CD4-positive, alpha-beta T cell (primary cell): ENCODE measurements at regions not wholly inside any gene's neighbourhood (a gene's known extent, or its start where the extent isn't known, plus 50 kb on each side); places are given as distances from the start of the nearest gene placed in this dataset.
"Not testable (repeated sequence)": the region's sequence is repeated elsewhere in the genome, so short reads cannot be mapped to it uniquely, and the experiment has no call there.

Experiments
- ATAC-seq: fragments of 200-7000 bp; cut with Tn5 transposase; one replicate; pipeline ENCODE4 v1.10.0; 2022; ENCODE audit warnings: mild to moderate bottlenecking; ENCODE audit not compliant: poor library complexity
- CTCF ChIA-PET: fragments of 350-600 bp; sonication (Branson Sonifier 250); formaldehyde crosslinking; loops from one replicate; lab custom pipeline; 2021; ENCODE audit warnings: antibody characterized with exemption, inconsistent platforms; lab: Charles Lee
- POLR2A ChIA-PET: fragments of 350-600 bp; sonication (Branson Sonifier 250); formaldehyde crosslinking; loops from one replicate; lab custom pipeline; 2021; ENCODE audit warnings: antibody characterized with exemption, inconsistent platforms; lab: Charles Lee
- DNase-seq, 14 experiments: peaks; one replicate each; pipeline ENCODE4 v3.0.0-alpha.2; 2013 to 2020; ENCODE audit warnings: mixed read lengths in 2 of 14
- H3K27ac ChIP-seq, 2 donors: one replicate each; pipeline versions ENCODE4 v1.5.1 to v1.7.0; 2013; ENCODE audit warnings: low read length in 2 of 2, low read depth in 1 of 2, mild to moderate bottlenecking in 1 of 2
- H3K27me3 ChIP-seq, 2 experiments: 1 replicate in 1 of 2; 2 replicates in 1 of 2; pipeline versions ENCODE4 v1.6.1 to v1.7.0; 2013; ENCODE audit warnings: low read length in 2 of 2, control low read depth in 1 of 2, mild to moderate bottlenecking in 1 of 2, moderate library complexity in 1 of 2; ENCODE audit not compliant: insufficient read depth in 2 of 2, control insufficient read depth in 1 of 2
- H3K36me3 ChIP-seq: one replicate; pipeline ENCODE4 v1.6.1; 2013; ENCODE audit warnings: low read length, control low read depth; ENCODE audit not compliant: insufficient read depth
- H3K4me1 ChIP-seq: one replicate; pipeline ENCODE4 v1.6.1; 2013; ENCODE audit warnings: low read length, control low read depth; ENCODE audit not compliant: insufficient read depth
- H3K4me3 ChIP-seq: one replicate; pipeline ENCODE4 v1.5.1; 2013; ENCODE audit warnings: mild to moderate bottlenecking, low read length, moderate library complexity
- H3K9me3 ChIP-seq, 2 experiments: 1 replicate in 1 of 2; 2 replicates in 1 of 2; pipeline versions ENCODE4 v1.6.1 to v1.7.0; 2013; ENCODE audit warnings: low read length in 2 of 2, mild to moderate bottlenecking in 2 of 2, control low read depth in 1 of 2, moderate library complexity in 1 of 2; ENCODE audit not compliant: control insufficient read depth in 1 of 2, insufficient read depth in 1 of 2
- H3K27ac Mint-ChIP-seq: one replicate; pipeline ENCODE4 v1.8.0; 2020; ENCODE audit warnings: mixed read lengths
- H3K27me3 Mint-ChIP-seq: one replicate; pipeline ENCODE4 v1.8.0; 2021; ENCODE audit warnings: mixed read lengths
- H3K36me3 Mint-ChIP-seq: one replicate; pipeline ENCODE4 v1.8.0; 2021; ENCODE audit warnings: low read depth, mixed read lengths
- H3K4me1 Mint-ChIP-seq: one replicate; pipeline ENCODE4 v1.8.0; 2021; ENCODE audit warnings: low read depth, mixed read lengths
- H3K4me3 Mint-ChIP-seq: one replicate; pipeline ENCODE4 v1.8.0; 2020; ENCODE audit warnings: mild to moderate bottlenecking, mixed read lengths
- H3K9me3 Mint-ChIP-seq: one replicate; pipeline ENCODE4 v1.8.0; 2020; ENCODE audit warnings: mixed read lengths
- intact Hi-C, 2 experiments: fragments of 100-400 bp; cut with DNase I in 1 of 2; cut with micrococcal nuclease in 1 of 2; formaldehyde crosslinking; loops; one replicate each; pipeline versions ENCODE4 v1.15.1 to v1.9.0; 2023 to 2025; cut with DNase I, micrococcal nuclease
- TF ChIP-seq, protein P1 (sequence below): fragments of 200-600 bp; IDR thresholded peaks from one replicate; pipeline ENCODE4 v1.8.0; 2022; ENCODE audit warnings: antibody characterized with exemption, mild to moderate bottlenecking

DNA sequence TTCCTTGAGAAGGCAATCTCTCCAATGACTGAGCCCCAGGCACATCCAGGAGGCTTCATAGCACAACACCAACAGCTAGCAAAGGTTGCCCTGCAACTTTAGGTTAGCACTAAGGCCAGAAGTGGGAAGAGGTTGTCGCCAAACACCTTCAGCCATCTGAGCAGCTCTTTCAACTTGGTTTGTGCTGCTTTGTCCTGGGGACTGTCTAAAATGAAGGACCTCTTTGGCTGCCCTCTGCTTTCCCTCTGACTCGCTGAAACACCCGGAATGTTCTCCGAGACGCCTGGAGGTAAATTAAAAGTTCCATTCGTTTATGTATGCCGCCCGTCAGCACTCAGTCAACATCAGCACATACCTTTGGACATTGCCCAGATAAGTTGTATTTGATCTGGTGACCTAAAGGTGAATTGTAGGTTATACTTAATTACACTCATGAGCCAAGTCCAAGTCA lies 121.2 kb upstream of the NR2F2 start:
- Mint-ChIP-seq H3K4me3 (no peak overlapping the region), H3K9me3 (peaks cover 3% of the 10 kb centered on the region), H3K27me3 (no peaks in the 10 kb centered on the region), H3K27ac (no peak overlapping the region), H3K4me1 (no peaks in the 10 kb centered on the region), H3K36me3 (no peaks in the 10 kb centered on the region)
- H3K4me1 ChIP-seq: no peaks in the 10 kb centered on the region
- no peak overlapping the region for H3K27ac ChIP-seq
- DNase-seq: no peak
- POLR2A ChIA-PET: no interaction called here
- TF ChIP-seq, protein P1, sequence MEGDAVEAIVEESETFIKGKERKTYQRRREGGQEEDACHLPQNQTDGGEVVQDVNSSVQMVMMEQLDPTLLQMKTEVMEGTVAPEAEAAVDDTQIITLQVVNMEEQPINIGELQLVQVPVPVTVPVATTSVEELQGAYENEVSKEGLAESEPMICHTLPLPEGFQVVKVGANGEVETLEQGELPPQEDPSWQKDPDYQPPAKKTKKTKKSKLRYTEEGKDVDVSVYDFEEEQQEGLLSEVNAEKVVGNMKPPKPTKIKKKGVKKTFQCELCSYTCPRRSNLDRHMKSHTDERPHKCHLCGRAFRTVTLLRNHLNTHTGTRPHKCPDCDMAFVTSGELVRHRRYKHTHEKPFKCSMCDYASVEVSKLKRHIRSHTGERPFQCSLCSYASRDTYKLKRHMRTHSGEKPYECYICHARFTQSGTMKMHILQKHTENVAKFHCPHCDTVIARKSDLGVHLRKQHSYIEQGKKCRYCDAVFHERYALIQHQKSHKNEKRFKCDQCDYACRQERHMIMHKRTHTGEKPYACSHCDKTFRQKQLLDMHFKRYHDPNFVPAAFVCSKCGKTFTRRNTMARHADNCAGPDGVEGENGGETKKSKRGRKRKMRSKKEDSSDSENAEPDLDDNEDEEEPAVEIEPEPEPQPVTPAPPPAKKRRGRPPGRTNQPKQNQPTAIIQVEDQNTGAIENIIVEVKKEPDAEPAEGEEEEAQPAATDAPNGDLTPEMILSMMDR: no peak
- no peaks in the 10 kb centered on the region for H3K36me3 ChIP-seq
- H3K4me3 ChIP-seq: no peak overlapping the region
- no peaks in the 10 kb centered on the region for H3K27me3 ChIP-seq
- CTCF ChIA-PET: no interaction called here
- no peak for ATAC-seq
- intact Hi-C loops: no loop called here
- no peaks in the 10 kb centered on the region for H3K9me3 ChIP-seq

DNA sequence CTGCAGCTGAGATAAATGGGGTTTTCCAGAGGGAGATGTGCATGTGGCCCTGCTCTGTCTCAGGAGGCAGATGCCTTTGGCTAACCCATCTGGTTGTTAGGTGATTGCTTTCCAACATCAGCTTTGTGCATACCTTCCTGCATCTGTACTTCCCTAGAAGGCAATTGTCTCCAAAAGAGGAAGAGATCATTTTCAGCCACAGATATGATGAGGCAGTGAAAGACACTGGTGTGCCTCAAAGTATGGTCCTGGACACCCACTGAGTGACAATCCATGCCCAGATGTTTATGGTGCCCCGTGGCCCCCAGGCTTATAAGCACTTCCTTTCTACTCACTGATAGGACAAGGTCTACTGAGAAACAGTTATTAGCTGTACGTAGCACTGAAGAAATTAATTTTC lies 117.5 kb upstream of the NR2F2 start:
- TF ChIP-seq, protein P1: no peak
- ATAC-seq: no peak
- Mint-ChIP-seq H3K4me3 (no peak overlapping the region), H3K27ac (no peak overlapping the region), H3K4me1 (no peaks in the 10 kb centered on the region), H3K9me3 (no peaks in the 10 kb centered on the region), H3K27me3 (peaks cover 4% of the 10 kb centered on the region), H3K36me3 (no peaks in the 10 kb centered on the region)
- intact Hi-C loops: no loop called here
- H3K4me3 ChIP-seq: no peak overlapping the region
- no peak overlapping the region for H3K27ac ChIP-seq
- H3K4me1 ChIP-seq: no peaks in the 10 kb centered on the region
- H3K27me3 ChIP-seq: no peaks in the 10 kb centered on the region
- no peaks in the 10 kb centered on the region for H3K9me3 ChIP-seq
- no peaks in the 10 kb centered on the region for H3K36me3 ChIP-seq
- CTCF ChIA-PET: no interaction called here
- POLR2A ChIA-PET: no interaction called here
- DNase-seq: no peak

DNA sequence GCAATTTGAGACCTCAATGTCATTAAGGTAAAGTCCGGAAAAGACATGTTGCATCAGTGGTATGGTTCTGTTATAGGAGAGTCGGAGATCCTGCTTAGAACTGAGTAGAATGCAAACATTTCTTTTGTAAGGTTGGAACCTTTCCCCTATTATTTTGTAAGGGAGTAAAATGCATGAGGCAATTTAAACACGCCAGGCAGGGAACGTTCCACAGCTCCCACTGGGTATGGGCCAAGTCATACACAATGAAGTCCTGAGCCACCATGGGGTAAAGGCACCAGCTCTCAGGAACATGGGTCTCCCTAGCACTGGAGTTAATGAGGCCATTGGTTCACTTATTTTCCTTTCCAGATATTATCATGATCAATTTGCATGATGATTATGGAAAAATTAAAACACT lies 116.6 kb upstream of the NR2F2 start:
- H3K4me1 Mint-ChIP-seq: no peaks in the 10 kb centered on the region
- no peak for ATAC-seq
- DNase-seq: no peak
- H3K4me3 Mint-ChIP-seq: no peak overlapping the region
- no peak overlapping the region for H3K27ac Mint-ChIP-seq
- no peaks in the 10 kb centered on the region for H3K36me3 Mint-ChIP-seq
- intact Hi-C loops: no loop called here
- no peaks in the 10 kb centered on the region for H3K9me3 ChIP-seq
- H3K4me3 ChIP-seq: no peak overlapping the region
- H3K27ac ChIP-seq: no peak overlapping the region
- H3K4me1 ChIP-seq: no peaks in the 10 kb centered on the region
- no peaks in the 10 kb centered on the region for H3K36me3 ChIP-seq
- no peaks in the 10 kb centered on the region for H3K27me3 ChIP-seq
- TF ChIP-seq, protein P1: no peak
- H3K9me3 Mint-ChIP-seq: no peaks in the 10 kb centered on the region
- ChIA-PET CTCF (no interaction called here), POLR2A (no interaction called here)
- peaks cover 10% of the 10 kb centered on the region for H3K27me3 Mint-ChIP-seq

DNA sequence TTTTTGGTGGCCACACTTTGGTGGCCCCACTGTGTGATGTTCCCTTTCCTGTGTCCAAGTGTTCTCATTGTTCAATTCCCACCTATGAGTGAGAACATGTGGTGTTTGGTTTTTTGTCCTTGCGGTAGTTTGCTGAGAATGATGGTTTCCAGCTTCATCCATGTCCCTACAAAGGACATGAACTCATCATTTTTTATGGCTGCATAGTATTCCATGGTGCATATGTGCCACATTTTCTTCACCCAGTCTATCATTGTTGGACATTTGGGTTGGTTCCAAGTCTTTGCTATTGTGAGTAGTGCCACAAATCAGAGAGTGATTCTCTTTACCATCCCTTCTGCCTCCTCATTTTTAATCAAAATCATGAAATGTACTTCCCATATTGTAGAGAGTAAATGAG lies 114.0 kb upstream of the NR2F2 start:
- H3K4me1 Mint-ChIP-seq, H3K4me1 ChIP-seq, H3K36me3 ChIP-seq, H3K9me3 ChIP-seq, ATAC-seq, H3K27ac ChIP-seq, H3K36me3 Mint-ChIP-seq, H3K4me3 ChIP-seq, intact Hi-C loops, CTCF ChIA-PET, H3K27ac Mint-ChIP-seq, H3K4me3 Mint-ChIP-seq, H3K27me3 ChIP-seq, H3K9me3 Mint-ChIP-seq, DNase-seq: not testable (repeated sequence)
- peaks cover 15% of the 10 kb centered on the region for H3K27me3 Mint-ChIP-seq
- POLR2A ChIA-PET: interaction anchor here (0.6 kb wide), 1 partner anchor 128 kb away, joined by 3 read pairs; no protein-coding TSS in a partner anchor
